RWPE1 (cell line): ENCODE measurements at regions not wholly inside any gene's neighbourhood (a gene's known extent, or its start where the extent isn't known, plus 50 kb on each side); places are given as distances from the start of the nearest gene placed in this dataset.

ENCODE experiments used
- CTCF ChIA-PET: fragments of 350-600 bp; sonication (Branson Sonifier 250); formaldehyde crosslinking; extraction: SDS; loops from one replicate; lab custom pipeline; 2021; lab: Yijun Ruan, JAX
- POLR2A ChIA-PET: fragments of 400-600 bp; formaldehyde crosslinking; extraction: SDS; loops from one replicate; lab custom pipeline; 2020; ENCODE audit warnings: antibody characterized with exemption; ENCODE audit not compliant: low non-redundant PET; lab: Yijun Ruan, JAX
- DNase-seq: peaks from one replicate; pipeline ENCODE4 v3.0.0; 2012; ENCODE audit warnings: low spot score
- H3K27ac ChIP-seq: fragments of 450-650 bp; 2 replicates; pipeline ENCODE4 v1.5.1; 2017
- CTCF ChIP-seq: fragments of 450-650 bp; conservative IDR thresholded peaks from 2 replicates; pipeline ENCODE4 v1.5.1; 2017; ENCODE audit warnings: low read depth, mild to moderate bottlenecking

DNA sequence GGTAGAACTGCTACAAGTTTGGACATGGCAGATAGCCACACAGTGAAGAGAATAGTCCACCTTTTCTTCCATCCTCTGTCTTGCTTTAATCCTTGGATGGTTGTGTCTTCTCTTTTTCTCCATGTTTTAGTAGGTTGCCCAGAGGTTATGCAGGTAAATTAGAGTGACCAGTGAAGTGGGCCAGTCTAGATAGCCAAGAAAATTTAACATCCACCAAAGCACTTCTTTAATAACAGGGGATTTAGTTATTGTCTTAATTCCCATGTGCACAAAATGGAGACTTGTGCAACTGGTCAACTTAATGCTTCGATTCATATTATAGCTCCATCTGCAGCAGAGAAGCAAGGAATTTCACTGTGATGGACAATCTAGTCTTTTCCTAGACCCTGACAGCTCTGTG is 58.8 kb upstream of the RCN1 start:
- DNase-seq = no peak
- POLR2A ChIA-PET = no interaction called here
- no peak for TF ChIP-seq CTCF
- CTCF ChIA-PET = no interaction called here
- no peak overlapping the region for H3K27ac ChIP-seq

- TF ChIP-seq CTCF = no peak
- no peak for DNase-seq
- POLR2A ChIA-PET = no interaction called here
- H3K27ac ChIP-seq = no peak overlapping the region
- CTCF ChIA-PET = no interaction called here
Measured at GRCh38 chr11:32030875-32031503, 59.9 kb upstream of the RCN1 start.

- H3K27ac ChIP-seq = no peak overlapping the region
- ChIA-PET POLR2A (no interaction called here), CTCF (interaction anchor here (0.6 kb wide), 1 partner anchor 473 kb away, joined by 3 read pairs; no protein-coding TSS in a partner anchor)
- no peak for DNase-seq
- no peak for TF ChIP-seq CTCF
Measured at GRCh38 chr11:32029721-32030120, 61.2 kb upstream of the RCN1 start.

- no peak for TF ChIP-seq CTCF
- no peak for DNase-seq
- ChIA-PET POLR2A (no interaction called here), CTCF (interaction anchor here (0.5 kb wide), 1 partner anchor 236 kb away, joined by 3 read pairs; no protein-coding TSS in a partner anchor)
- H3K27ac ChIP-seq = no peak overlapping the region
Measured at GRCh38 chr11:32028201-32028600, 62.7 kb upstream of the RCN1 start.

DNA sequence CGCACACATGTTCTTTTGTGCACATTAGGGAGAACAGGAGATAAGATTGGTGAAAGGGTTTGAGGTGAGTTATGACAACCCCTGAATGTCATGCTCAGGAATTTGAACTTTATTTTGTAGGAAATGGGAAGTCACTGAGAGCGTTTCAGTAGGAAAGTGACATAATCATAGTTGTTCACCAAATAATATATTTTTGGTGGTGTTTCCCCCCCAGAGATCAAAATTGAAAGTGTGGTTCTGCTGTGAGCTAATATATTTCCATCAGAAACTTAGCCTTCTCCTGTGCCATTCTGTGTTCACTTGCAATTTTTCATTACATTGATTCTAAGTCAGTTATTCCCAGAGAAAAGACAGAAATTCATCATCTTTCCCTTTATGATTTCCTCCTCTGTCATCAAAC is 64.1 kb upstream of the RCN1 start:
- TF ChIP-seq CTCF = no peak
- no peak for DNase-seq
- POLR2A ChIA-PET = no interaction called here
- CTCF ChIA-PET = no interaction called here
- H3K27ac ChIP-seq = no peak overlapping the region

DNA sequence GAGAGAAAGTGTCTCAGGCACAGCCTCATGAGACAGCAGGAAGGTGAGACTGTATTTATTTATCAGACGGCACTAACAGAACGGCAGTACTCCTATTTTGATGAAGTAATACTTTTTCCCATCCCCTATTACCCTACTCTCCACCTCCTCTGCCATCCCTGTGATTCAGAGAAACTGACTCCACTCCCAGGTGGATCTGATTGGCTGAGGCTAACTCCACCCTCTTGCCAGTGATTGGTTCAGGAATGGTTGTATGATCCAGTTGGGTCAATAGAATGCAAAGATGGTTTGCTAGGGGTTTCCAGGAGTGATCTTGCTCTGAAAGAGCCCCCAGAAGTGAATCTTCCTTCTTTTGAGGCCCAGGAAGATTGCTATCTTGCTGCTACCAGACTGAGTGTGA is 65.9 kb upstream of the RCN1 start:
- ChIA-PET POLR2A (no interaction called here), CTCF (no interaction called here)
- H3K27ac ChIP-seq = no peak overlapping the region
- no peak for DNase-seq
- TF ChIP-seq CTCF = no peak
